GM21737 (cell line): ENCODE measurements at regions not wholly inside any gene's neighbourhood (a gene's known extent, or its start where the extent isn't known, plus 50 kb on each side); places are given as distances from the start of the nearest gene placed in this dataset.

Experiments used
- ATAC-seq: cut with Tn5 transposase; IDR thresholded peaks from one replicate; pipeline ENCODE4 v1.9.1; 2021; ENCODE audit warnings: mild to moderate bottlenecking, moderate library complexity; ENCODE audit not compliant: unreplicated experiment

GRCh38 chr13:82654861-82655855 is 1227.1 kb downstream of the SLITRK1 start:
- ATAC-seq: no peak

- no peak for ATAC-seq
Observed at GRCh38 chr13:82654143-82654542, 1228.1 kb downstream of the SLITRK1 start.

DNA sequence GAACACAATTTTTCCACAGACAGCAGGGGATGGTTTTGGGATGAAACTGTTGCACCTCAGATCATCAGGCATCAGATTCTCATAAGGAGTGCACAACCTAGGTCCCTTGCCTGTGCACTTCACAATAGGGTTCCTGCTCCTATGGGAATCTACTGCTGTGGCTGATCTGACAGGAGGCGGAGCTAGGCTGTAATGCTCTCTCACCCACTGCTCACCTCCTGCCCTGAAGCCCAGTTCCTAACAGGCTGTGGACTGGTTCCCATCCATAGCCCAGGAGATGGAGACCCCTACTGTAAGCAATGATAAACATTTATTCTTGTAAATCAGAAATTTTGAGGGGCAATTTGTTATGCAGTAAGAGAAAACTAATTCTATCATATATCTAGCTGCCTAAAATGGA is 1234.7 kb downstream of the SLITRK1 start:
- no peak for ATAC-seq

GRCh38 chr13:82636119-82636518 is 1246.2 kb downstream of the SLITRK1 start:
- ATAC-seq: no peak

DNA sequence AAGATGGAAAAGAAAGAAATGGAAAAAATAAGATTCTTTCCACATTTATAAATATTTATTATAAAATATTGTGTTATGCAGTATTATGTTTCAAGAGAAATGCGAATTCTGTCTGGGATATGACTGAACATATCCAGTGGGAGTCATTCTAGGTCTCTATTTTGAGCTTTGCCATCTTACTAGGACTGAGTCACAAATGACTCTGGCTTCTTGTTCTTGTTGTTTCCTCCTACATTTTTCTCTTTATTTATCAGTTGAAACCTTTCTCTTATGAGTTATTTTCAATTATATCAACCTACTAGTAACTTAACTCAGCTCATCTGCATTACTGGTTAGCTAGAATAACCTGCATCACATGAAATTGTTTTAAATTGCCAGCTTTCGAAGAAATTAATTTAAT is 1247.3 kb downstream of the SLITRK1 start:
- ATAC-seq: no peak

- no peak for ATAC-seq
Observed at GRCh38 chr13:82627183-82627582, 1255.1 kb downstream of the SLITRK1 start.

GRCh38 chr13:82625717-82626116 is 1256.6 kb downstream of the SLITRK1 start:
- ATAC-seq: no peak

GRCh38 chr13:82615043-82615442 is 1267.2 kb downstream of the SLITRK1 start:
- no peak for ATAC-seq

GRCh38 chr13:82614086-82614485 is 1268.2 kb downstream of the SLITRK1 start:
- no peak for ATAC-seq

GRCh38 chr13:82606008-82606407 is 1276.3 kb downstream of the SLITRK1 start:
- ATAC-seq: no peak

- no peak for ATAC-seq
Observed at GRCh38 chr13:82597747-82598146, 1284.5 kb downstream of the SLITRK1 start.

DNA sequence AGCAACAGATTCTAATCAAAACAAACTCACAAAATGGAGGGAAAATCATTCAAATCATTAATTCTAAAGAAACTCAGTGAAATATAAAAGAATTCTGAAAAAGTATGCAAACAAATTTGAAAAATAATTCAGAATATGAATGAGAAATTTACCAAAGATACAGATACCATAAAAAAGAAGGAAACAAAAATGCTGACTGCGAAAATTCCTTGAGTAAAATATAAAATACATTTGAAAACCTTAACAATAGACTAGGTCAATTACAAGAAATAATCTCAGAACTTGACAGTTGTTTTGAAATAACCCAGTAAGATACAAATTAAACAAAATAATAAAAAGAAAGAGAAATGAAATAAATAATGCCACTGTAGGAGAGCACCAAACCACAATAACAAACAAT is 1289.0 kb downstream of the SLITRK1 start:
- no peak for ATAC-seq

- ATAC-seq: no peak
Observed at GRCh38 chr13:82571653-82572052, 1310.6 kb downstream of the SLITRK1 start.

- ATAC-seq: no peak
Observed at GRCh38 chr13:82569581-82569980, 1312.7 kb downstream of the SLITRK1 start.

GRCh38 chr13:82566864-82567263 is 1315.4 kb downstream of the SLITRK1 start:
- ATAC-seq: no peak

- ATAC-seq: no peak
Observed at GRCh38 chr13:82565201-82565600, 1317.1 kb downstream of the SLITRK1 start.

- ATAC-seq: no peak
Observed at GRCh38 chr13:82560889-82561288, 1321.4 kb downstream of the SLITRK1 start.

DNA sequence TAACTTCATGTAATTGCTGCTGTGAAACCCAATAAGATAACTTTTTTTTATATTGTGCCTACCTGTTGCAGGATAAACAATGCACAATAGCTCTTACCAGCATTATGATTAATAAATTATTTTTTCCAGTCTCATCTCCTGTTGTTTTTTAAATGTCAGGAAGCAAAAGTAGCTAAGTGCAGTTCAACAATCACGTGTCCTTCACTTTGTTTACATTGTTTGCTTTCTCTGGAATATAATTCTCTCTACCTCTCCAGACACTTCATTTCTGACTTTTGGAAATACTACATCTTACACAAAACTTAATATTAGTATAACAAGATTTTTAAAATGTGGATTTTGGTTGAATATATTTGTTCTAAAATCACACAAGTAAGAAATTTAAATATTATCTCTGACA is 1359.4 kb downstream of the SLITRK1 start:
- no peak for ATAC-seq

GRCh38 chr13:82506805-82507414 is 1375.4 kb downstream of the SLITRK1 start:
- ATAC-seq: no peak

DNA sequence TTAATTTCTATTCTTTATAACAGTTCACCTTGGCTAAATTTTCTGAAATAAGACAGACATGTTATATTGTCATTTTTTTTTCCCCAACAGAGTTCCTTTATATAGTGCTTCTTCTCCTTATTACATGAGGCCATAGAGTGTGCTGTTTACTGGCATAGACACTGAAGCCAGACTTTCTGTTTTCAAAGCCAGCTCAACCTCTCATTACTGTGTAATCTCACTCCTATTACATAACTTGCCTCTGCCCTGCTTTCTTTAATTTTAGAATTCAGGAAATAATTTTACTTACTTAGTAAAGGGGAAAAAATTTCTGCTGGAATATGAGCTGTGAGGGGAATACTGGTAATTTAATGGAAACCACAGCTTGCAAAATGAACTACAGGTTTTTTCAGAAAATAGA is 1380.4 kb downstream of the SLITRK1 start:
- ATAC-seq: no peak

- ATAC-seq: no peak
Observed at GRCh38 chr13:82480415-82480814, 1401.9 kb downstream of the SLITRK1 start.

- no peak for ATAC-seq
Observed at GRCh38 chr13:82477436-82477835, 1404.8 kb downstream of the SLITRK1 start.
